Mammary epithelial cell (primary cell): ENCODE measurements at regions not wholly inside any gene's neighbourhood (a gene's known extent, or its start where the extent isn't known, plus 50 kb on each side); places are given as distances from the start of the nearest gene placed in this dataset.

Experiments
- EZH2 ChIP-seq: IDR thresholded peaks from 2 replicates; pipeline ENCODE4 v1.6.1; 2012; ENCODE audit warnings: low read length, inconsistent platforms, borderline replicate concordance
- TF ChIP-seq, protein P1 (sequence below), 2 donors: IDR thresholded peaks in 1 of 2; conservative IDR thresholded peaks in 1 of 2; 2 replicates each; pipeline ENCODE4 v1.5.1; 2011 to 2012; ENCODE audit warnings: inconsistent platforms in 2 of 2, low read length in 2 of 2, mild to moderate bottlenecking in 2 of 2, control low read depth in 1 of 2, low read depth in 1 of 2; ENCODE audit not compliant: insufficient read depth in 1 of 2; ENCODE audit errors: extremely low read depth in 1 of 2

DNA sequence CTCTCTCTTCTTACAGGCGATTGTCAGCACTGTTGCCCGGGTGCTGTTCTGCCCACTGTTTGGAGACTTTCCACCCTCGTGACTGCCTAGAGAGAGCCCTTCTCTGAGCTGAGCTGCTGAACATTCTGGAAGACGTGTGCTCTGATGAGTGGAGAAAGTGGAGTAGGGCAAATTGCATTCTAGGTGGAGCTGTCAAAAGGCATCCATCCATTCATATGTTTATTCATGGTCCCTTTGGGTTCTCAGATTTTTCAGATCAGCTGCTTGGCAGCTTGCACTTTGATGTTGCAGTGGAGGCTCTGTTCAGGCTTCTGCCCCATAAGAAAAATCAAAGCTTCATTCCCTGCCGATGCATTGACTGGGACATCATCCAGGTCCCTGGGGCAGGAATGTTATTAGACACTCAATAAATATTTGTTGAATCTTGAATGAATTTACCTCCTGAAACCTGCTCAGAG, 120.7 kb upstream of the EEPD1 start:
- TF ChIP-seq, protein P1, sequence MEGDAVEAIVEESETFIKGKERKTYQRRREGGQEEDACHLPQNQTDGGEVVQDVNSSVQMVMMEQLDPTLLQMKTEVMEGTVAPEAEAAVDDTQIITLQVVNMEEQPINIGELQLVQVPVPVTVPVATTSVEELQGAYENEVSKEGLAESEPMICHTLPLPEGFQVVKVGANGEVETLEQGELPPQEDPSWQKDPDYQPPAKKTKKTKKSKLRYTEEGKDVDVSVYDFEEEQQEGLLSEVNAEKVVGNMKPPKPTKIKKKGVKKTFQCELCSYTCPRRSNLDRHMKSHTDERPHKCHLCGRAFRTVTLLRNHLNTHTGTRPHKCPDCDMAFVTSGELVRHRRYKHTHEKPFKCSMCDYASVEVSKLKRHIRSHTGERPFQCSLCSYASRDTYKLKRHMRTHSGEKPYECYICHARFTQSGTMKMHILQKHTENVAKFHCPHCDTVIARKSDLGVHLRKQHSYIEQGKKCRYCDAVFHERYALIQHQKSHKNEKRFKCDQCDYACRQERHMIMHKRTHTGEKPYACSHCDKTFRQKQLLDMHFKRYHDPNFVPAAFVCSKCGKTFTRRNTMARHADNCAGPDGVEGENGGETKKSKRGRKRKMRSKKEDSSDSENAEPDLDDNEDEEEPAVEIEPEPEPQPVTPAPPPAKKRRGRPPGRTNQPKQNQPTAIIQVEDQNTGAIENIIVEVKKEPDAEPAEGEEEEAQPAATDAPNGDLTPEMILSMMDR (conservative IDR thresholded peaks at IDR 0.05 in 1 of 2, IDR thresholded peaks at IDR 0.05 in 1 of 2; ENCODE audit: extremely low read depth in 1 of 2, insufficient read depth in 1 of 2, low read depth in 1 of 2, low read length in 2 of 2) = no peak
- TF ChIP-seq EZH2 = no peak
